ENCODE measurements at regions not wholly inside any gene's neighbourhood (a gene's known extent, or its start where the extent isn't known, plus 50 kb on each side); places are given as distances from the start of the nearest gene placed in this dataset.

- no peak for TF ChIP-seq CTCF (conservative IDR thresholded peaks at IDR 0.05)
- no peak for TF ChIP-seq ZFX (IDR thresholded peaks at IDR 0.05)
These were observed 176.4 kb upstream of the TSHZ3 start for GRCh38 chr19:31525610-31526147.

All from C4-2B (cell line).